SU-DHL-6 (cell line): ENCODE measurements at regions not wholly inside any gene's neighbourhood (a gene's known extent, or its start where the extent isn't known, plus 50 kb on each side); places are given as distances from the start of the nearest gene placed in this dataset.

ENCODE experiments used
- H2AFZ ChIP-seq: fragments of 200-600 bp; sonication (generic); 2 replicates; pipeline ENCODE4 v1.6.1; 2014; ENCODE audit warnings: low read depth, mild to moderate bottlenecking, moderate library complexity, mixed read lengths, antibody characterized with exemption, low read length; ENCODE audit not compliant: severe bottlenecking
- H3F3A ChIP-seq: fragments of 200-600 bp; shearing (Covaris generic); 2 replicates; pipeline ENCODE4 v1.6.0; 2016; ENCODE audit warnings: antibody characterized with exemption, mild to moderate bottlenecking; ENCODE audit not compliant: insufficient read depth
- H3K27ac ChIP-seq: fragments of 200-600 bp; sonication (generic); 2 replicates; pipeline ENCODE4 v1.5.1; 2016; ENCODE audit warnings: low read depth, mild to moderate bottlenecking, low read length, moderate library complexity, mixed read lengths
- H3K27me3 ChIP-seq: fragments of 200-600 bp; sonication (generic), shearing (Covaris generic); 2 replicates; pipeline ENCODE4 v1.6.0; 2014; ENCODE audit warnings: mild to moderate bottlenecking, low read length
- H3K36me3 ChIP-seq: fragments of 200-600 bp; sonication (generic); 2 replicates; pipeline ENCODE4 v1.6.1; 2014; ENCODE audit warnings: mild to moderate bottlenecking, low read length, mixed read lengths
- H3K4me2 ChIP-seq: fragments of 300-600, 200-600 bp; shearing (Covaris generic), sonication (generic); 2 replicates; pipeline ENCODE4 v1.6.0; 2014; ENCODE audit warnings: low read length, low read depth, mild to moderate bottlenecking; ENCODE audit not compliant: poor library complexity, severe bottlenecking
- H3K4me3 ChIP-seq: fragments of 200-600 bp; sonication (generic); 2 replicates; pipeline ENCODE4 v1.5.1; 2014; ENCODE audit warnings: antibody characterized with exemption, low read length, mild to moderate bottlenecking, mixed read lengths; ENCODE audit not compliant: insufficient read depth, poor library complexity, severe bottlenecking
- H3K79me2 ChIP-seq: fragments of 200-600 bp; sonication (generic); 2 replicates; pipeline ENCODE4 v1.6.1; 2014; ENCODE audit warnings: mild to moderate bottlenecking, low read length, moderate library complexity; ENCODE audit not compliant: insufficient read depth
- H3K9ac ChIP-seq: fragments of 200-600 bp; sonication (generic); 2 replicates; pipeline ENCODE4 v1.7.0; 2014; ENCODE audit warnings: mild to moderate bottlenecking, low read length
- H3K9me2 ChIP-seq: fragments of 200-600 bp; sonication (generic); replicated peaks from 2 replicates; pipeline ENCODE4 v1.6.1; 2014; ENCODE audit warnings: low read length; ENCODE audit not compliant: insufficient read depth
- H3K9me3 ChIP-seq: fragments of 200-600 bp; sonication (generic); 2 replicates; pipeline ENCODE4 v1.6.1; 2014; ENCODE audit warnings: low read length, mixed read lengths; ENCODE audit not compliant: insufficient read depth
- H4K20me1 ChIP-seq: fragments of 200-600 bp; sonication (generic); 2 replicates; pipeline ENCODE4 v1.6.1; 2014; ENCODE audit warnings: low read depth, mild to moderate bottlenecking, antibody characterized with exemption, low read length, moderate library complexity, mixed read lengths
- EZH2phosphoT487 ChIP-seq: fragments of 200-600 bp; sonication (generic), shearing (Covaris generic); conservative IDR thresholded peaks from 2 replicates; pipeline ENCODE4 v1.6.1; 2018; ENCODE audit warnings: mild to moderate bottlenecking, antibody characterized with exemption, low read length, moderate library complexity, mixed read lengths
- TF ChIP-seq, protein P1 (sequence below): fragments of 200-600 bp; sonication (generic); IDR thresholded peaks from one replicate; pipeline ENCODE4 v1.5.1; 2017; ENCODE audit warnings: antibody characterized with exemption, mild to moderate bottlenecking, low read length, moderate library complexity; ENCODE audit not compliant: insufficient read depth, poor library complexity, severe bottlenecking

DNA sequence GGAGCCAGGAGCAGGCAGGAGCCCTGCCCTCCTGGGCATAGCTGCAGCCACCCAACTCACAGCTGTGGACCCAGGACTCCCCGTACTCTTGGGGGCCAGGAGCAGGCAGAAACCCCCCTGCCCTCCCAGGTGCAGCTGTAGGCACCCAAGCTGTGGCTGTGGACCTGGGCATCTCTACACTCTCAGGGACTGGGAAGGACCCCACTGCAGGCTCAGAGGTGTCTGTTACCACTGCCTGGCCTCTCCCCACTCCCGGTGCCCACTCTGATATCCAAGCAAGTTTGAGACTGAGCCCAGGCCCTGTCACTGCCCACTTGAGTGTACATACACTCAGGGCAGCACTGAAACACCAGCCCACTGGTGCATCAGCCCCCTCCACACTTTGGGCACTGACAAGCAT, 193.5 kb upstream of the MANEA start:
- H2AFZ ChIP-seq, result no peak overlapping the region

DNA sequence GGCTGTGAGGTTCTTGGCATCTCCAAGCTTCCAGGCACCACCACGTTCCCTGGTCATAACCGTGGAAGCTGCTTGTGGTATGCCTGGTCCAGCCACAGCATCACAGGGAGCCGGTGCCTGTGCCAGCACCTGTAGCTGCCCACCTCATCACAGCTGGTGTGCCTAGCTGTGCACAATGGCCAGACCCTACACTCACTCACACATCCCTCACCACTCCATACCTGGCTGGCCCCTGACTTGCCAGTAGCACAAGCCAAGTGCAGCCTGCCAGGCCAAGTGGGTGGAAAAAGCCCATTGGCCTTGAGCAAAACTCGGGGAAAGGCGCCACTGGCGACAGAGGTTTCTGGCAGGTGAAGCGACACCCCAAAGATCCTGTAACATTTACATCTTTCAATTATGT, 192.3 kb upstream of the MANEA start:
- Histone ChIP-seq H3K9me2 (no peaks in the 10 kb centered on the region), H3F3A (no peaks in the 10 kb centered on the region), H2AFZ (no peak overlapping the region), H3K4me3 (no peak overlapping the region), H3K4me2 (no peak overlapping the region), H3K9ac (no peak overlapping the region), H3K9me3 (no peaks in the 10 kb centered on the region), H3K27ac (no peak overlapping the region), H3K36me3 (no peaks in the 10 kb centered on the region), H3K27me3 (no peaks in the 10 kb centered on the region), H4K20me1 (no peaks in the 10 kb centered on the region), H3K79me2 (no peaks in the 10 kb centered on the region)
- TF ChIP-seq, protein P1, sequence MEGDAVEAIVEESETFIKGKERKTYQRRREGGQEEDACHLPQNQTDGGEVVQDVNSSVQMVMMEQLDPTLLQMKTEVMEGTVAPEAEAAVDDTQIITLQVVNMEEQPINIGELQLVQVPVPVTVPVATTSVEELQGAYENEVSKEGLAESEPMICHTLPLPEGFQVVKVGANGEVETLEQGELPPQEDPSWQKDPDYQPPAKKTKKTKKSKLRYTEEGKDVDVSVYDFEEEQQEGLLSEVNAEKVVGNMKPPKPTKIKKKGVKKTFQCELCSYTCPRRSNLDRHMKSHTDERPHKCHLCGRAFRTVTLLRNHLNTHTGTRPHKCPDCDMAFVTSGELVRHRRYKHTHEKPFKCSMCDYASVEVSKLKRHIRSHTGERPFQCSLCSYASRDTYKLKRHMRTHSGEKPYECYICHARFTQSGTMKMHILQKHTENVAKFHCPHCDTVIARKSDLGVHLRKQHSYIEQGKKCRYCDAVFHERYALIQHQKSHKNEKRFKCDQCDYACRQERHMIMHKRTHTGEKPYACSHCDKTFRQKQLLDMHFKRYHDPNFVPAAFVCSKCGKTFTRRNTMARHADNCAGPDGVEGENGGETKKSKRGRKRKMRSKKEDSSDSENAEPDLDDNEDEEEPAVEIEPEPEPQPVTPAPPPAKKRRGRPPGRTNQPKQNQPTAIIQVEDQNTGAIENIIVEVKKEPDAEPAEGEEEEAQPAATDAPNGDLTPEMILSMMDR, result no peak
- TF ChIP-seq EZH2phosphoT487, result no peak

More for the DNA sequence above, 193.5 kb upstream of the MANEA start:
- TF ChIP-seq EZH2phosphoT487, result no peak
- TF ChIP-seq, protein P1, result no peak
- Histone ChIP-seq H3K9ac (no peak overlapping the region), H3K79me2 (no peaks in the 10 kb centered on the region), H3K27me3 (no peaks in the 10 kb centered on the region), H3K4me2 (no peak overlapping the region), H3K27ac (no peak overlapping the region), H3K4me3 (no peak overlapping the region), H4K20me1 (no peaks in the 10 kb centered on the region), H3K9me2 (no peaks in the 10 kb centered on the region), H3F3A (no peaks in the 10 kb centered on the region), H3K36me3 (no peaks in the 10 kb centered on the region), H3K9me3 (no peaks in the 10 kb centered on the region)

DNA sequence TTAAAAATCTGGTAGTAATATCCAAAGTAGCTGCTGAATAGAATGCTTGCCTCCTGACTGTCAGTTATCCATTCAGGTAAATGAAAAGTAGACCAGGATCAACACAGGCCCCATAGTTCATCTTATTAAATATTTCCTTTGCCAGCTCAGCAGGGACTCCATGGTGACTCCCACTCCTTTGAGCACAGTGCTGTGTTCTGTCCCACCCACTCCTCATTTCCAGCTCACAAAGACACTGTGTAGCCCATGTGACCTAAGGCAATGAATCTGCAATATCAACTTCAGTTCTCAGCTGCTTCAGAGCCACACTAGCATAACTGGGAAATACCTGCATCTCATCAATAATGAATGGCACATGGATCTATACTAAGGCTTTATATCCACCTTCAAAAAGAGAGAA, 189.5 kb upstream of the MANEA start:
- H3K4me3 ChIP-seq, result no peak overlapping the region
- no peak overlapping the region for H3K9ac ChIP-seq
- no peaks in the 10 kb centered on the region for H3K9me2 ChIP-seq
- no peaks in the 10 kb centered on the region for H3K36me3 ChIP-seq
- no peaks in the 10 kb centered on the region for H4K20me1 ChIP-seq
- TF ChIP-seq, protein P1, result no peak
- TF ChIP-seq EZH2phosphoT487, result no peak
- H3K9me3 ChIP-seq, result no peaks in the 10 kb centered on the region
- no peak overlapping the region for H2AFZ ChIP-seq
- H3K27ac ChIP-seq, result no peak overlapping the region
- no peaks in the 10 kb centered on the region for H3K27me3 ChIP-seq
- H3K79me2 ChIP-seq, result no peaks in the 10 kb centered on the region
- no peak overlapping the region for H3K4me2 ChIP-seq
- H3F3A ChIP-seq, result no peaks in the 10 kb centered on the region
